ENCODE measurements at regions not wholly inside any gene's neighbourhood (a gene's known extent, or its start where the extent isn't known, plus 50 kb on each side); places are given as distances from the start of the nearest gene placed in this dataset.

GRCh38 chr16:65212240-65212639 lies 90.4 kb upstream of the CDH11 start:
- Histone ChIP-seq H3K4me3 (replicated peaks; ENCODE audit: insufficient read depth, low read length) (no peak overlapping the region), H3K27me3 (ENCODE audit: insufficient read depth, poor library complexity, severe bottlenecking) (no peaks in the 10 kb centered on the region), H3K27ac (replicated peaks) (no peak overlapping the region)
- no peak for TF ChIP-seq REST (IDR thresholded peaks at IDR 0.05; ENCODE audit: insufficient replicate concordance, low read depth)
- TF ChIP-seq CTCF (IDR thresholded peaks at IDR 0.05; ENCODE audit: insufficient read depth, low read length): no peak
- TF ChIP-seq POLR2AphosphoS5 (IDR thresholded peaks at IDR 0.05; ENCODE audit: low read depth): no peak
- TF ChIP-seq SPI1 (IDR thresholded peaks at IDR 0.05; ENCODE audit: borderline replicate concordance, low read depth): no peak
- no peak for TF ChIP-seq GABPA (IDR thresholded peaks at IDR 0.05; ENCODE audit: low read depth)
- no peak for DNase-seq (ENCODE audit: low read depth in 1 of 2, low spot score in 1 of 2)

GRCh38 chr16:65202461-65202860 lies 80.6 kb upstream of the CDH11 start:
- no peak for DNase-seq (ENCODE audit: low read depth in 1 of 2, low spot score in 1 of 2)
- no peak for TF ChIP-seq REST (IDR thresholded peaks at IDR 0.05; ENCODE audit: insufficient replicate concordance, low read depth)
- Histone ChIP-seq H3K27ac (replicated peaks) (no peak overlapping the region), H3K4me3 (replicated peaks; ENCODE audit: insufficient read depth, low read length) (no peak overlapping the region), H3K27me3 (ENCODE audit: insufficient read depth, poor library complexity, severe bottlenecking) (no peaks in the 10 kb centered on the region)

DNA sequence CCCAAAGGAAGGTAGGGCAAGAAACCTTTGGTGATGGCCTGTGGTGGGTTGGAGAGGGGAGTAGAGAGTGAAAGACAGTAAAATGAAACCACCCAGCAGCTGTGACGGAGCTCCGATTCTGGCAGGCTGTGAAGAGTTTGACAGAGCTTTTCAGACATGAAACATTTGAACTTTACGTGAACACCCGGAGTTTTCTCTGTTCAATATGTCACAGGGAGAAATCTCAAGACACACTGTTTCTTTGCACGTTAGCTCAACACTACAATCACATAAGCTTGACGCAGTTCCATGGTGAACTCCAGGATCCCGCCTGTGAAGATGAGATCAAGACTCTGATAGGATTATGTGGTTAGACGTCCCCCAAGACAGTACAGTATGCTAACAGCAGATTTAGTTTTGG lies 79.6 kb upstream of the CDH11 start:
- H3K27ac ChIP-seq (replicated peaks): no peak overlapping the region
- DNase-seq (ENCODE audit: low read depth in 1 of 2, low spot score in 1 of 2): no peak
- H3K27me3 ChIP-seq (ENCODE audit: insufficient read depth, poor library complexity, severe bottlenecking): no peaks in the 10 kb centered on the region
- no peak overlapping the region for H3K4me3 ChIP-seq (replicated peaks; ENCODE audit: insufficient read depth, low read length)
- no peak for TF ChIP-seq SPI1 (IDR thresholded peaks at IDR 0.05; ENCODE audit: borderline replicate concordance, low read depth)
- TF ChIP-seq GABPA (IDR thresholded peaks at IDR 0.05; ENCODE audit: low read depth): no peak
- TF ChIP-seq POLR2AphosphoS5 (IDR thresholded peaks at IDR 0.05; ENCODE audit: low read depth): no peak
- TF ChIP-seq REST (IDR thresholded peaks at IDR 0.05; ENCODE audit: insufficient replicate concordance, low read depth): no peak
- TF ChIP-seq CTCF (IDR thresholded peaks at IDR 0.05; ENCODE audit: insufficient read depth, low read length): no peak

- H3K27me3 ChIP-seq (ENCODE audit: insufficient read depth, poor library complexity, severe bottlenecking): no peaks in the 10 kb centered on the region
- no peak overlapping the region for H3K27ac ChIP-seq (replicated peaks)
- no peak overlapping the region for H3K4me3 ChIP-seq (replicated peaks; ENCODE audit: insufficient read depth, low read length)
- DNase-seq (ENCODE audit: low read depth in 1 of 2, low spot score in 1 of 2): no peak
- no peak for TF ChIP-seq GABPA (IDR thresholded peaks at IDR 0.05; ENCODE audit: low read depth)
- TF ChIP-seq CTCF (IDR thresholded peaks at IDR 0.05; ENCODE audit: insufficient read depth, low read length): no peak
- no peak for TF ChIP-seq POLR2AphosphoS5 (IDR thresholded peaks at IDR 0.05; ENCODE audit: low read depth)
- no peak for TF ChIP-seq SPI1 (IDR thresholded peaks at IDR 0.05; ENCODE audit: borderline replicate concordance, low read depth)
- TF ChIP-seq REST (IDR thresholded peaks at IDR 0.05; ENCODE audit: insufficient replicate concordance, low read depth): no peak
These were observed 79.0 kb upstream of the CDH11 start for GRCh38 chr16:65200857-65201256.
